NK-92 treated with Interleukin-12 subunit alpha and Interleukin-12 subunit beta, amount 100 ng/mL, for 24 hours (cell line): ENCODE measurements at regions not wholly inside any gene's neighbourhood (a gene's known extent, or its start where the extent isn't known, plus 50 kb on each side); places are given as distances from the start of the nearest gene placed in this dataset.

ENCODE experiments used
- DNase-seq: peaks from one replicate; lab custom pipeline; 2025; lab: John Stamatoyannopoulos, UW

DNA sequence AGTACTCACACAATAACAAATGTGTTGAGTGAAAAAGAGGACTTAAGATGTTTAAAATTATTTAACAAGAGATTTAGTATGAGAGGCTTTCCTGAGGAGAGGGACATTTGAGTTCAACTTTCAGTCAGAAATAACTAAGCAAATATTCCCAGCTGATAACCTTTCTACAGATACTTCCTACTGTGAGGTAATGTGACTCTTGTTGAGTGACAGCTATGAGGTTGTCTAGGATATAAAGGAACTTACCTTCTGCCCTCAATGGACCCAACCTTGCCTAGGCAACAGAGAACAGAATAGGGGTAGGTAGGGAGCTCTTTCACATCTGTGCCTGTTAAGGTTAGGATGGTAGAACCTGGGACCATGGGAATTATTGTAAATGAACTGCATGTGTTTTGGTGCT lies 54.7 kb downstream of the GLUD2 start:
- DNase-seq, result no peak

GRCh38 chrX:121103381-121103780 lies 56.0 kb downstream of the GLUD2 start:
- DNase-seq, result no peak

GRCh38 chrX:121106484-121107235 lies 59.2 kb downstream of the GLUD2 start:
- no peak for DNase-seq

DNA sequence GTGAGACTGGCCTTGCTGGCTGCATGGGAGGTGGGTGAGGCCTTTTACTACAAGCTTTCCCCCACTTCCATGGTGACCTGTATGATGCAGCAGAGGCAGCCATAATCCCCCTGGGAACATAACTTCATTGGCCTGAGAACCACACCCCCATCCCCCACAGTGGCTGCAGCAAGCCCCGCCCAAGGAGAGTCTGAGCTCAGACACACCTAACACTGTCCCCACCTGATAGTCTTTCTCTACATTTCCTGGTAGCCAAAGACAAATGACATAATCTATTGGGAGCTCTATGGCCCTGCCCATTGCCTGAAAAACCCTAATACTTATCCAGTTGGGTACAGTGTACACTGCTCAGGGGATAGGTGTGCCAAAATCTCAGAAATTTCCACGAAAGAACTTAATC lies 62.6 kb downstream of the GLUD2 start:
- no peak for DNase-seq

DNA sequence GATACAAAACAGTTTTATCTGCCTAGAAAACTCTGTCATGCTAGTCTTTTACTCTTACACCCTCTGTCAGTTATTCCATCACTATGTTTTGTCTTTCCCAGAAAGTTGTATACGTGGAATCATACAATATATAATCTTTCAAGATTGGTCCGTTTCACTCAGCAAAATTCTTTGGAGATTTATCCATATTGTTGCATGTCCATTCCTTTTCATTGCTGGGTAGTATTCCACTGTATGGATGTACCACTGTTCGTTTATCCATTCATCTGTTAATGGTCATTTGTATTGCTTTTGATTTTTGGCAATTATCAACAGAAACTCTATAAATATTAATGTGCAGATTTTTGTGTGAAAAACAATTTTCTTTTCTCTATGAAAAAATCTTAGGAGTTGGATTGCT lies 63.1 kb downstream of the GLUD2 start:
- no peak for DNase-seq

DNA sequence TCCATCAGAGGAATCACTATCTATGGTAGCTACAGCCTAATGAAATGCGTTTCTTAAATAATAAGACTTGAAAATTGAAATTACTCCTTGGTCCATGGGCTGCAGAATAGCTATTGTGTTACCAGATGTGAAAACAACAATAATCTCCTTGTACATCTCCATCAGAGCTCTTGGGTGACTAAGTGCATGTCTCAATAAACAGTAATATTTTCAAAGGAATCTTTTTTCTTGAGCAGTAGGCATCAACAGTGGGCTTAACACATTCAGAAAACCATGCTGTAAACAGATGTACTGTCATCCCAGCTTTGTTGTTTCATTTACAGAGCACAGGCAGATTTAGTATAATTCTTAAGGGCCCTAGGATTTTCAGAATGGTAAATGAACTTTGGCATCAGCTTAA lies 67.3 kb downstream of the GLUD2 start:
- DNase-seq, result no peak

GRCh38 chrX:121120690-121121605 lies 73.5 kb downstream of the GLUD2 start:
- no peak for DNase-seq

DNA sequence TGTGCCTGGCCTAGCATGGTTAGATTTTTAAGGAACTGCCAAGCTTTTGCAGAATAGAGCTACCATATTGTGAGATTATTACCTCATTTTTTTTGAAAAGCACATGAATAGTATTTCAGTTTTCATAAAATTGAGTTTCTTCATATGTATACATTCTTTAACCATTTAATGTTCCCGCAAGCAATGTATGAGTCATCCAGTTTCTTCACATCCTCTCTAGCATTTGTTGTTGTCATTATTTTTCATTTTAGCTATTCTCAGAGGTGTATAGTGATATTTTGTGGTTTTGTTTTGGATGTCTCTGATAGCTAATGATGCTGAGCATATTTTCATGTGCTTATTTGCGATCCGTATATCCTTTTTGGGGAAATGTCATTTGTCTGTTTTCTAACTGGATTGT lies 74.9 kb downstream of the GLUD2 start:
- DNase-seq, result no peak

DNA sequence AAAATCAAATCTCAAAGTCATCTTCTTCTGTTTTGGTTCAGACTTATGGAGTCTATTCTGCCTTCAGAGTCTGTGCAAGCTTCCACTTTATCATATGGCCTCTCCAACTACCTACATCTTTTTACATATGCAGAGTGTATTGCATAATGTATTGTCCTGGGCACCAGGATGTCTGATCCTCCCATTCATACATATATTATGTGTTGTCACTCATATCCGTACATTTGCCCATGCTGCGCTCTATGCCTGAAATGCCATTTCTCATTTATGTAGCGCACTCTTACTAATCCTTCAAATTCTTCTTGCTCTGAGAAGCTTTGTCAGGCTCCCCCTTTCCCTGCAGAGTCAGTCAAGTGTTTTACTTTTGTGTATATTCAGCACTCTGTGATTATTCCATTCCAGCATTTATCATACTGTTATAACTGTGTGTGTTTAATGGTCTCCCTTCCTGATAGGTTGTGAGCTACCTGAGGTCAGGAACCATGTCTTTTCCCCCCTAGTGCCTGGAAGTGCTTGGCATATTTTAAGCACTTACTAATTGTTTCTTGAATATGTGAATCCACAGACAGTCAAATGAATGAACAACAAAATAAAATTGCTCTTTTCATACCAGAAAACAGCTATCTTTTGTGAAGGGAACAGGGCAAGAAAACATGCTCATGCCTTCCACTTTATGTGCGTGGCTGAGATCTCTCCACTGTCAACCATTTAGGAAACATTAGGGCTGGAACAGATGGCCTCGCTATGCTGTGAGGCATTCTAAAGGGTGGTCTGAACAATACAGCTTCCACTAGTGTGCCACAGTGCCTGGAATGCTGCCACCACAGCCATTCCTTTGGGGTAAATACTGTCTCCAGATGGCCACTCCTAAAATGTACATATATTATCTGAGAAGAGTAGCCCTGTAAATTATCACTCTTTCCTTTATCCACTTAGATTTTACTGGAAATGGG lies 81.8 kb downstream of the GLUD2 start:
- no peak for DNase-seq

GRCh38 chrX:121132675-121133074 lies 85.3 kb downstream of the GLUD2 start:
- DNase-seq, result no peak

GRCh38 chrX:121135488-121136207 lies 88.2 kb downstream of the GLUD2 start:
- DNase-seq, result no peak

DNA sequence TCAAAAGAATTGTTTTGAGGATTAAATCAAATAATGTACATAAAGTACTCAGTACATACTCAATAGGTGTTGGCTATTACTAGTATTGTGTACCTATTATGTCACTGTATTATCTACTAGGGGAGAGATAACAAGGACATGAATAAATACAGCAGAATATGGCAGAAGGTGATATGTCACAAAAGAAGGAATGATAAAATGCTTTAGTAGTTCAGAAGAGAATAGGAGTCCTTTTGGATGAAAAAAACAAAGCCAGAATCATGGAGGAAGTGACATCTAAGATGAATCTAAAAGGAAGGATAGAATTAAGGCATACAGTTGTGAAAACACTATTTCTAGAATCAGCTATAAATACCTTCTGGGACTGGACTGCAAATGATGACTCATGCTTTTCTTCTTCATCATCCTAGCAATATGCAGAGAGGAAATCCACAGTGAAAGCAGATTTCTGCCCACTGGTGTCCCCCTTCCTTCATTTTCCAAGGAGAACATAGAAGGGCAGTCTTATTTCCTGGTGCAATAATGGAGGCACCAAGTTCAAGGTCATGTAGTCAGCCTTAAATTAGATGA lies 98.7 kb downstream of the GLUD2 start:
- DNase-seq, result no peak

- no peak for DNase-seq
Observed at GRCh38 chrX:121150217-121150616, 102.8 kb downstream of the GLUD2 start.

- DNase-seq, result no peak
Observed at GRCh38 chrX:121151293-121151692, 103.9 kb downstream of the GLUD2 start.

GRCh38 chrX:121154858-121155404 lies 107.5 kb downstream of the GLUD2 start:
- DNase-seq, result no peak

- no peak for DNase-seq
Observed at GRCh38 chrX:121160987-121161386, 113.6 kb downstream of the GLUD2 start.

- no peak for DNase-seq
Observed at GRCh38 chrX:121161501-121161933, 114.1 kb downstream of the GLUD2 start.

DNA sequence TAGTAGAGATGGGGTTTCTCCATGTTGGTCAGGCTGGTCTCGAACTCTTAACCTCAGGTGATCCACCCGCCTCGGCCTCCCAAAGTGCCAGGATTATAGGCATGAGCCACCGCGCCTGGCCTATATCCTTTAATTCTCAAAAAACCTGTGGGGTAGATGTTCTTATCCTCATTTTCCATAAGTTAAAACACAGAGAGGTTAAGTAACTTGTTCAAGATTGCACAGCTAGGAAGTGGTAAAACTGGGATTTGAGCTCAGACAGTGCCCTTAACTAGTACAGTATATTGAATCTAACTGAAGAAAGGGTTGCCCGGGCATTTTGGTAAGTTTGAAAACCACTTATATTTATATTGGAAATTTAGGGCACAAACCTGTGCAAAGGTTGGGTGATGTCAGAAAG lies 116.0 kb downstream of the GLUD2 start:
- DNase-seq, result no peak

GRCh38 chrX:121165930-121166359 lies 118.5 kb downstream of the GLUD2 start:
- no peak for DNase-seq
